Amygdala (tissue), 56 donors: ENCODE measurements at regions not wholly inside any gene's neighbourhood (a gene's known extent, or its start where the extent isn't known, plus 50 kb on each side); places are given as distances from the start of the nearest gene placed in this dataset.

Experiments used
- DNase-seq, 56 donors: peaks; one replicate each; lab custom pipeline; 2025; lab: John Stamatoyannopoulos, UW

GRCh38 chr19:30226464-30227011 is 145.6 kb upstream of the ZNF536 start:
- peak in 21 of 56 donors; percentile 18 to 60 (median 42) for DNase-seq

GRCh38 chr19:30227012-30227621 is 145.1 kb upstream of the ZNF536 start:
- peak in 7 of 56 donors; percentile 36 to 76 (median 63) for DNase-seq

DNA sequence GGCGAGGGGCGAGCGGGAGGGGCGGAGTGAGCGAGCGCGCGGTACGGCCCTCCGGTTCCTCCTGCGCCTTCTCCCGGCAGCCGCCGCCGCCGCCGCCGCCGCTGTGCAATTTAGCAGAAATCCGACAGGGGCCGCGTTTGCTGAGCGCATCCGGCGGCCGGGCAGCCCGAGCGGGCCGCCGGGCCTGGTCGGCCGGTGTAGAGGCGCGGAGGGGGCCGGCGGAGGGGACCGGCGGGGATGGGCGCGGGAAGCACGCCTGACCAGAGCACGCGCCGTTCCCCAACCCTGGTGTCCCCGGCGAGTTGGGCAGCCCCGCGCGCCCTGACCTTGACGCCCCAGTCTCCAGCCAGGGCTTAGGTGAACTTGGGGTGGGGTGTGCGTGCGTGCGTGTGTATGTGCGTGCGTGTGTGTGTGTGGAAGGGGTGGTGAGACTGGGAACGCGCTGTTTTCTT is 144.5 kb upstream of the ZNF536 start:
- DNase-seq, result peak in 42 of 56 donors; percentile 29 to 84 (median 63)

GRCh38 chr19:30228113-30228834 is 143.9 kb upstream of the ZNF536 start:
- DNase-seq, result peak in 10 of 56 donors; percentile 28 to 72 (median 58)

GRCh38 chr19:30228835-30229524 is 143.2 kb upstream of the ZNF536 start:
- DNase-seq, result peak in 8 of 56 donors; percentile 16 to 40 (median 28)

- DNase-seq, result peak in 13 of 56 donors; percentile 17 to 50 (median 37)
These were observed 142.5 kb upstream of the ZNF536 start for GRCh38 chr19:30229525-30230174.

GRCh38 chr19:30231408-30232318 is 140.5 kb upstream of the ZNF536 start:
- DNase-seq, result no peak

DNA sequence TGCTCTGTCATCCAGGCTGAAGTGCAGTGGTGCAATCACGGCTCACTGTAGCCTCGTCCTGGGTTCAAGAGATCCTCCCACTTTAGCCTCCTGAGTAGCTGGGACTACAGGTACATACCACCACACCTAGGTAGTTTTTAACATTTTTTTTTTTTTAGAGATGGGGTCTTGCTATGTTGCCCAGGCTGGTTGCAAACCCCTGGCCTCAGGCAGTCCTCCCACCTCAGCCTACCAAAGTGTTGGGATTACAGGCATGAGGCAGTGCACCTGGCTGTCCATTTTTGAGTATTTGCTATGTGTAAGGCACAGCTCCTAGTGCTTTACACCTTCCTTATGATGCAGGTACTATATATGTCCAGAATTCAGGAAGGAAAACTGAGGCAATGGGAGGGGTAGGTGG is 138.8 kb upstream of the ZNF536 start:
- no peak for DNase-seq

GRCh38 chr19:30235946-30236345 is 136.2 kb upstream of the ZNF536 start:
- peak in 31 of 56 donors; percentile 19 to 70 (median 44) for DNase-seq

- peak in 1 of 56 donors; percentile 4 for DNase-seq
These were observed 135.6 kb upstream of the ZNF536 start for GRCh38 chr19:30236587-30236986.

GRCh38 chr19:30237140-30237539 is 135.0 kb upstream of the ZNF536 start:
- DNase-seq, result no peak

GRCh38 chr19:30240904-30241695 is 131.1 kb upstream of the ZNF536 start:
- DNase-seq, result peak in 1 of 56 donors; percentile 22

GRCh38 chr19:30244533-30244932 is 127.7 kb upstream of the ZNF536 start:
- no peak for DNase-seq

DNA sequence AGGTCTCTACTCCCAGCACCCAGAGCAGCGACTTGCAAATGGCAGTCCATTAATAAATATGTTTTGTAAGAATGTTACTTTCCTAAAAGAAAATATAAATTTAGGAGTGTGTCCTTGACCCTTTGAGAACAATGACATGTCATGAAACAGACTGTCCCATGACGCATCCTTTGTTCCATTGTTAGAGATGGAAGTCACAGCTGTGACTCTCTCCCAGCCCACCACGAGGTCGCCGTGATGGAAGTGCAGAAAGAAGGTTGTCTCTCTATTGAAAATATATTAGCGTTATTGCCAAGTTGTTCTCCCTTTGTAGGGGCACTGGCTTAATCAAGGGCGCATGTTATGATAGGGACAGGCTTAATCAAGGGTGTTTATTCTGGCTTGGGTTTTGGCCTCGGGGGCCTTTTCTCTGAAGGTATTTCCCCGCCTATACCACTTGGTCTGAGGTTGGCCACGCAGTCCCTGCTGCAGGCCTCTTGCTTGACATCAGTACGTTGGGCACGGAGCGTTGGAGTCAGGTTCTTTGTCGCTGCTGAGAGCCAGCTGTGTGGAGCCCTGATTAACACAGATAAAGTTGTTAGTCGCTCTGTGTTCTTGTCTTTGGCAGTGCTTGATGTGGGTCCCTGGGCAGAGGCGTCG is 126.7 kb upstream of the ZNF536 start:
- DNase-seq, result peak in 12 of 56 donors; percentile 9 to 60 (median 34)

DNA sequence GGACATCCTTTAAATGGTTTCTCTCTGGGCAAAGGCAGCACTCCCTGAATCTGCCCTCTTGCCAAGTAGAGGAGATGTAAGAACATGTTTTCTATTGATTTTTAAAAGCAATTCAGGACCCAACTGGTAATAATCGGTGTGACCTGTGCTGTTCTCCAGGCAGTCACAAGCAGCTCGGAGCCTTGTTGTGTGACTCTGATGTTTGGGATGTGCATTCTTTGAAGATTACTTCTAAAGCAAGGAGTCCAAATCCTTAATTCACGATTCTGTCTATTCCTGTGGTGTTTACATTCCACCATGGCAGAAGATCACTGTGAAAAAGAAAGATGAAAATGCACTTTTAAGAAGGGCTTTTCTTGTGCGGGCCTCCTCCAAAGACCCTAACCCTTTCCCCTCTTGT is 122.3 kb upstream of the ZNF536 start:
- no peak for DNase-seq

- no peak for DNase-seq
These were observed 120.0 kb upstream of the ZNF536 start for GRCh38 chr19:30252214-30252613.

DNA sequence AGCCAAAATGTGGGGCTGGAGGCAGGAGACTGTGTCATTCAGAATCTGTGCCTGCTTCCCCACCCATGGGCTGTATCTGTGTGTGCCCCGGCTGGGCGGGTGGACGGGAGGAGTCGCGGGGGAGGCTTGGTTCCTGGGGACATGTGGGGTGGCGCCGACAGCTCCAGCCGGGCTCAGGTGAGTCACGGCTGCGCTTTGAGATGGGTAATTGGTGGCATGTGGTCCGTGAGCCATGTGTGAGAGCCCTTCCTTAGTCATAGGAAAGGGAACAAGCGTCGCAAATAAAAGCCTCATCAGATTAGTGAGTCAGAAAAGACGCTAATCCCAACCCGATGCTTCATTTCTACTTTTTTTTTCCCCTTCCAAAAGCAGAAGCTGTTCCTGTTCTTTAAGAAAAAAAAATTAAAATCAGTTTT is 118.6 kb upstream of the ZNF536 start:
- DNase-seq, result peak in 17 of 56 donors; percentile 8 to 53 (median 31)

- DNase-seq, result no peak
These were observed 118.0 kb upstream of the ZNF536 start for GRCh38 chr19:30254158-30254557.
